ENCODE measurements at regions not wholly inside any gene's neighbourhood (a gene's known extent, or its start where the extent isn't known, plus 50 kb on each side); places are given as distances from the start of the nearest gene placed in this dataset.

DNA sequence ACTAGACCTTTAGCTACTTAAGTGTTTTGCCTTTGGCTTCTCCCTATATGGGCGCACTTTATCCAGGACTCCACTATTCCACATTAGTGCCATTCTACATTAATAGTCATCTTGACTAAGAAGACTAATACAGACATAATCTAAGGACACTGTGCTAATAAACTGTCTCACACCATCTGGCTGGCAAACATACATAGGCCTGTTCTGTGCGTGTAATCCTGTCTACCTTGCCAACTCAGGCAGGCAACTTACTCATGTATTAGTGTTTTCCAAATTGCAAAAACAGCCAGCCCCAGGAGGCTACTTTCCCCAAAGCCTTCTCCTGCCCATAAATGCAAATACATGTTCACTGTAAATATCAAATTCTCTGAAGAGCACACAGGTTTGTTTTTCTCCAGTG lies 587.3 kb downstream of the TMA16 start:
- Histone ChIP-seq H3K36me3 (ENCODE audit: control insufficient read depth in 2 of 3, insufficient read depth in 3 of 3, low read length in 3 of 3) (no peaks in the 10 kb centered on the region), H3K4me3 (ENCODE audit: low read length in 3 of 3) (no peak overlapping the region), H3K9me3 (ENCODE audit: control insufficient read depth in 2 of 3, insufficient read depth in 1 of 3, low read length in 3 of 3) (no peaks in the 10 kb centered on the region), H3K27ac (ENCODE audit: low read depth in 2 of 2, low read length in 2 of 2) (no peak overlapping the region), H3K4me1 (ENCODE audit: control insufficient read depth in 2 of 3, insufficient read depth in 2 of 3, low read depth in 1 of 3, low read length in 3 of 3) (no peaks in the 10 kb centered on the region), H3K9ac (ENCODE audit: low read length in 3 of 3) (no peak overlapping the region), H3K27me3 (ENCODE audit: control insufficient read depth, insufficient read depth, low read length) (no peaks in the 10 kb centered on the region)
- no peak for DNase-seq
- no peak for FAIRE-seq
- TF ChIP-seq, protein P1, sequence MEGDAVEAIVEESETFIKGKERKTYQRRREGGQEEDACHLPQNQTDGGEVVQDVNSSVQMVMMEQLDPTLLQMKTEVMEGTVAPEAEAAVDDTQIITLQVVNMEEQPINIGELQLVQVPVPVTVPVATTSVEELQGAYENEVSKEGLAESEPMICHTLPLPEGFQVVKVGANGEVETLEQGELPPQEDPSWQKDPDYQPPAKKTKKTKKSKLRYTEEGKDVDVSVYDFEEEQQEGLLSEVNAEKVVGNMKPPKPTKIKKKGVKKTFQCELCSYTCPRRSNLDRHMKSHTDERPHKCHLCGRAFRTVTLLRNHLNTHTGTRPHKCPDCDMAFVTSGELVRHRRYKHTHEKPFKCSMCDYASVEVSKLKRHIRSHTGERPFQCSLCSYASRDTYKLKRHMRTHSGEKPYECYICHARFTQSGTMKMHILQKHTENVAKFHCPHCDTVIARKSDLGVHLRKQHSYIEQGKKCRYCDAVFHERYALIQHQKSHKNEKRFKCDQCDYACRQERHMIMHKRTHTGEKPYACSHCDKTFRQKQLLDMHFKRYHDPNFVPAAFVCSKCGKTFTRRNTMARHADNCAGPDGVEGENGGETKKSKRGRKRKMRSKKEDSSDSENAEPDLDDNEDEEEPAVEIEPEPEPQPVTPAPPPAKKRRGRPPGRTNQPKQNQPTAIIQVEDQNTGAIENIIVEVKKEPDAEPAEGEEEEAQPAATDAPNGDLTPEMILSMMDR (IDR thresholded peaks at IDR 0.05; ENCODE audit: borderline replicate concordance, extremely low read depth, insufficient read depth), result no peak
- intact Hi-C loops (cut with DNase I), result no loop called here

DNA sequence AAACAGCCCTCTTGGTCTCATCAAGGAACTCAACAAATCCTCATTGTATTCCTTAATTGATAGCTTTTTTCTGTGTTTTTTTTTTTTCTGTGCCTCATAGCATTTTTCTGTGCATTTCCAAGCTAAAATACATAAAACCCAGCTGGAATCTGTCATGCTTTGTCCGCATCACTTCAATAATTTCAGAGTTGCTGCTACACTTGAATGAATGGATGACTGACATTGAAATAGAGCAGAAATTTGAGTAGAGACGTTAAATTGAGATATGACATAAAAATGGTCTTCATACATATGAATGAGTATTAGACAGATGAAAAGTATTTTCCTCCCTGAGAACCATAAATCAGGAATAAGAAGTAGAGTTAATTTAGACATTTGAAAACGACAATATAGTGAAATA lies 593.2 kb downstream of the TMA16 start:
- H3K27ac ChIP-seq (ENCODE audit: low read depth in 2 of 2, low read length in 2 of 2), result no peak overlapping the region
- FAIRE-seq (no peak), DNase-seq (no peak)
- no peaks in the 10 kb centered on the region for H3K27me3 ChIP-seq (ENCODE audit: control insufficient read depth, insufficient read depth, low read length)
- intact Hi-C loops (cut with DNase I), result no loop called here
- H3K36me3 ChIP-seq (ENCODE audit: control insufficient read depth in 2 of 3, insufficient read depth in 3 of 3, low read length in 3 of 3), result no peaks in the 10 kb centered on the region
- H3K9ac ChIP-seq (ENCODE audit: low read length in 3 of 3), result no peak overlapping the region
- no peak overlapping the region for H3K4me3 ChIP-seq (ENCODE audit: low read length in 3 of 3)
- no peaks in the 10 kb centered on the region for H3K4me1 ChIP-seq (ENCODE audit: control insufficient read depth in 2 of 3, insufficient read depth in 2 of 3, low read depth in 1 of 3, low read length in 3 of 3)
- no peaks in the 10 kb centered on the region for H3K9me3 ChIP-seq (ENCODE audit: control insufficient read depth in 2 of 3, insufficient read depth in 1 of 3, low read length in 3 of 3)
- TF ChIP-seq, protein P1 (IDR thresholded peaks at IDR 0.05; ENCODE audit: borderline replicate concordance, extremely low read depth, insufficient read depth), result no peak

DNA sequence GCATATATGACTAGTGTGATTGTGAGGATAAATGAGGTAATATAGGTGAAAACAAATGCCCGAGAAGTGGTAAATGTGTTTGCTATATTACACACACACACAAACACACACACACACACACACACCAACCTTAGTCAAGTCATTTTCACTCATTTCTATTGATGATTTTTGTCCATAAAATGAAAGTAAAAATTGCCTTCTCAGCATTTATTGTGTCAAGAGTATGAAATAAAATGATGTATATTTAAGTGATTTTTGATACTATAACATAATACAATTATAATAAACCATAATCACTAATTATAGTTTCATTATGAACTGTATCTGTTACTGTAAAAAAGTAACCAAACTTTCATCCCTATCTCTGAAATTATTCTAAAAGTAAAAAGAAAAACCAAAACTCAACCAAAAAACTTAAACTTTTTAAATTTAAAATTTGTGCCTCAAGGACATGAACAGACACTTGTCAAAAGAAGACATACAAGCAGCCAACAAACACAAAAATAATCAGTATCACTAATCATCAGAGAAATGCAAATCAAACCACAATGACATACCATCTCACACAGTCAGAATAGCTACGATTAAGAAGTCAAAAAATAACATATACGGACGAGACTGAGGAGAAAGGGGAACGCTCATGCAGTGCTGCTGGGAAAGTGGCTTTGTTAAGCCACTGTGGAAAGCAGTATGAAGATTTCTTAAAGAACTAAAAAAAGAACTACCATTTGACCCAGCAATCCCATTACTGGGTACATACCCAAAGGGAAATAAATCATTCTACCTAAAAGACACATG lies 601.0 kb downstream of the TMA16 start:
- no peak overlapping the region for H3K9ac ChIP-seq (ENCODE audit: low read length in 3 of 3)
- DNase-seq (no peak), FAIRE-seq (peak; percentile 52)
- H3K36me3 ChIP-seq (ENCODE audit: control insufficient read depth in 2 of 3, insufficient read depth in 3 of 3, low read length in 3 of 3), result no peaks in the 10 kb centered on the region
- no peaks in the 10 kb centered on the region for H3K9me3 ChIP-seq (ENCODE audit: control insufficient read depth in 2 of 3, insufficient read depth in 1 of 3, low read length in 3 of 3)
- no peak overlapping the region for H3K4me3 ChIP-seq (ENCODE audit: low read length in 3 of 3)
- H3K27ac ChIP-seq (ENCODE audit: low read depth in 2 of 2, low read length in 2 of 2), result no peak overlapping the region
- TF ChIP-seq, protein P1 (IDR thresholded peaks at IDR 0.05; ENCODE audit: borderline replicate concordance, extremely low read depth, insufficient read depth), result no peak
- intact Hi-C loops (cut with DNase I), result no loop called here
- H3K4me1 ChIP-seq (ENCODE audit: control insufficient read depth in 2 of 3, insufficient read depth in 2 of 3, low read depth in 1 of 3, low read length in 3 of 3), result no peaks in the 10 kb centered on the region
- no peaks in the 10 kb centered on the region for H3K27me3 ChIP-seq (ENCODE audit: control insufficient read depth, insufficient read depth, low read length)
